ENCODE measurements at regions not wholly inside any gene's neighbourhood (a gene's known extent, or its start where the extent isn't known, plus 50 kb on each side); places are given as distances from the start of the nearest gene placed in this dataset.

- intact Hi-C loops (cut with micrococcal nuclease): no loop called here
- H3K4me1 Mint-ChIP-seq (ENCODE audit: insufficient read depth, unreplicated experiment): no peaks in the 10 kb centered on the region
- no peak overlapping the region for H3K4me3 Mint-ChIP-seq (ENCODE audit: unreplicated experiment)
- H3K27me3 Mint-ChIP-seq (ENCODE audit: insufficient read depth, unreplicated experiment): no peaks in the 10 kb centered on the region
- CTCF ChIA-PET: no interaction called here
- POLR2A ChIA-PET: no interaction called here
- no peak for DNase-seq (ENCODE audit: unreplicated experiment)
- no peaks in the 10 kb centered on the region for H3K9me3 Mint-ChIP-seq (ENCODE audit: unreplicated experiment)
- BruUV-seq (replicated peaks): no TSS peak
- no peak for TF ChIP-seq CTCF (IDR thresholded peaks at IDR 0.05; ENCODE audit: unreplicated experiment)
- H3K27ac Mint-ChIP-seq (ENCODE audit: low read depth, unreplicated experiment): no peak overlapping the region
- no peaks in the 10 kb centered on the region for H3K36me3 Mint-ChIP-seq (ENCODE audit: insufficient read depth, unreplicated experiment)
Observed at GRCh38 chr7:94810496-94810895, 96.9 kb upstream of the PPP1R9A start.

GRCh38 chr7:94813917-94814316 lies 93.5 kb upstream of the PPP1R9A start:
- ChIA-PET POLR2A (no interaction called here), CTCF (no interaction called here)
- no peak overlapping the region for H3K27ac Mint-ChIP-seq (ENCODE audit: low read depth, unreplicated experiment)
- no peaks in the 10 kb centered on the region for H3K4me1 Mint-ChIP-seq (ENCODE audit: insufficient read depth, unreplicated experiment)
- BruUV-seq (replicated peaks): no TSS peak
- H3K27me3 Mint-ChIP-seq (ENCODE audit: insufficient read depth, unreplicated experiment): no peaks in the 10 kb centered on the region
- DNase-seq (ENCODE audit: unreplicated experiment): no peak
- H3K36me3 Mint-ChIP-seq (ENCODE audit: insufficient read depth, unreplicated experiment): no peaks in the 10 kb centered on the region
- no peak overlapping the region for H3K4me3 Mint-ChIP-seq (ENCODE audit: unreplicated experiment)
- intact Hi-C loops (cut with micrococcal nuclease): no loop called here
- TF ChIP-seq CTCF (IDR thresholded peaks at IDR 0.05; ENCODE audit: unreplicated experiment): no peak
- peaks cover 28% of the 10 kb centered on the region for H3K9me3 Mint-ChIP-seq (ENCODE audit: unreplicated experiment)

GRCh38 chr7:94823947-94824346 lies 83.4 kb upstream of the PPP1R9A start:
- Mint-ChIP-seq H3K9me3 (ENCODE audit: unreplicated experiment) (peaks cover 21% of the 10 kb centered on the region), H3K36me3 (ENCODE audit: insufficient read depth, unreplicated experiment) (no peaks in the 10 kb centered on the region), H3K27me3 (ENCODE audit: insufficient read depth, unreplicated experiment) (no peaks in the 10 kb centered on the region), H3K27ac (ENCODE audit: low read depth, unreplicated experiment) (peak overlapping the region; percentile 77), H3K4me3 (ENCODE audit: unreplicated experiment) (no peak overlapping the region), H3K4me1 (ENCODE audit: insufficient read depth, unreplicated experiment) (peaks cover 12% of the 10 kb centered on the region)
- ChIA-PET CTCF (interaction anchor here (0.5 kb wide), 1 partner anchor 438 kb away, joined by 4 read pairs; no protein-coding TSS in a partner anchor), POLR2A (no interaction called here)
- intact Hi-C loops (cut with micrococcal nuclease): loop anchor here (5.0 to 10.0 kb wide), 2 partner anchors 127 to 169 kb away; partner anchors contain the start of gene SGCE
- TF ChIP-seq CTCF (IDR thresholded peaks at IDR 0.05; ENCODE audit: unreplicated experiment): no peak
- DNase-seq (ENCODE audit: unreplicated experiment): peak; percentile 80
- BruUV-seq (replicated peaks): no TSS peak

GRCh38 chr7:94829987-94830386 lies 77.4 kb upstream of the PPP1R9A start:
- ChIA-PET POLR2A (no interaction called here), CTCF (interaction anchor here (0.6 kb wide), 1 partner anchor 8 kb away, joined by 3 read pairs; no protein-coding TSS in a partner anchor)
- Mint-ChIP-seq H3K27ac (ENCODE audit: low read depth, unreplicated experiment) (no peak overlapping the region), H3K4me1 (ENCODE audit: insufficient read depth, unreplicated experiment) (no peaks in the 10 kb centered on the region), H3K27me3 (ENCODE audit: insufficient read depth, unreplicated experiment) (no peaks in the 10 kb centered on the region), H3K4me3 (ENCODE audit: unreplicated experiment) (no peak overlapping the region), H3K9me3 (ENCODE audit: unreplicated experiment) (peaks cover 24% of the 10 kb centered on the region), H3K36me3 (ENCODE audit: insufficient read depth, unreplicated experiment) (no peaks in the 10 kb centered on the region)
- no TSS peak for BruUV-seq (replicated peaks)
- intact Hi-C loops (cut with micrococcal nuclease): loop anchor here (10.0 kb wide), 1 partner anchor 175 kb away; the partner anchor contains the start of gene SGCE
- no peak for DNase-seq (ENCODE audit: unreplicated experiment)
- TF ChIP-seq CTCF (IDR thresholded peaks at IDR 0.05; ENCODE audit: unreplicated experiment): no peak

All from MCF 10A (cell line).